ENCODE measurements at regions not wholly inside any gene's neighbourhood (a gene's known extent, or its start where the extent isn't known, plus 50 kb on each side); places are given as distances from the start of the nearest gene placed in this dataset.
"Not testable (repeated sequence)": the region's sequence is repeated elsewhere in the genome, so short reads cannot be mapped to it uniquely, and the experiment has no call there.

DNA sequence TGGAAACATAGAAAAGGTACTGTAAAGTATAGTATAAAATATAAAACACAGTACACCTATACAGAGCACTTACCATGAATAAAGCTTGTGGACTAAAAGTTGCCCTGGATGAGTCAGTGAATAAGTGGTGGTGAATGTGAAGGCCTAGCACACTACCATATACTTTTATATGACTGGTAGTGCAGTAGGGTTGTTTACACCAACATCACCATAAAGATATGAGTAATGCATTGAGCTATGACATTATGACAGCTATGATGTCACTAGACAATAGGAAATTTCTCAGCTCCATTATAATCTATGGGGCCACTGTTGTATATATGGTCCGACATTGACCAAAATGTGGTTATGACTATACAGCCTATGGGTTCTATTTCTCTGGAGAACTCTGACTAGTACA is 291.8 kb upstream of the ACTBL2 start:
- DNase-seq: no peak

DNA sequence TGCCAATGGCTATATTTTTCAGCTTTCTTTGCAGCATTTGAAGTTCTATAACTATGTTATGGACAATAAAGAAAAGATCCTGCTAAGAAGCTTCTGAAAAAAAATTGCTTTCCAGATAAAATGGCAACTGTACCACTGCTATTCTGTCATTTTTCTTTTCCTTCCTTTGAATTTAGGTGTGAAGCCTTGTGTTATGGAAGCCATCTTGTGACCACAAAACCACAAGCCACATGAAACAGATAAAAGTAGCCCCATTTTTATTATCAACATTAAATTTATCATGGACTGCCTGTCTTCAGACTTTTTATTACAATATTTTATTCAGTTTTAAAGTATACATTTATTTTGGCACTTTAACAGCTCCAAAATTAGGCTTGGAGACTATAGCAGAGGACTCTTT is 289.9 kb upstream of the ACTBL2 start:
- no peak for DNase-seq

DNA sequence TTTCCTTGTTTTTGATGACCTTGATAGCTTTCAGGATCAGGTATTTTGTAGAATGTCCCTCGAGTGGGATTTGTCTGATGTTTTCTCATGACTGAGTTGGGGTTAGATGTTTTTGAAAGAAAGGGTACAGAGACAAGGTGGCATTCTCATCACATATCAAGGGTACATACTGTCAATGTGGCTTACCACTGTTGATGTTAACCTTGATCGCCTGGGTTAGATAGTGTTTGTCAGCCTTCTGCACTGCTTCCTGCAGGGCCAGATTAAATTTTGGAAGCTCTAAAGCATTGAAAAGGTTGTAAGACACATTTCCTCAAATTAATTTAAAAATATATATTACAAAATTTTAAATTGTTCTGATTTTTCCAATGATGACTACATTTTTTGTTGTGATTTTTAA is 287.4 kb upstream of the ACTBL2 start:
- DNase-seq: no peak

DNA sequence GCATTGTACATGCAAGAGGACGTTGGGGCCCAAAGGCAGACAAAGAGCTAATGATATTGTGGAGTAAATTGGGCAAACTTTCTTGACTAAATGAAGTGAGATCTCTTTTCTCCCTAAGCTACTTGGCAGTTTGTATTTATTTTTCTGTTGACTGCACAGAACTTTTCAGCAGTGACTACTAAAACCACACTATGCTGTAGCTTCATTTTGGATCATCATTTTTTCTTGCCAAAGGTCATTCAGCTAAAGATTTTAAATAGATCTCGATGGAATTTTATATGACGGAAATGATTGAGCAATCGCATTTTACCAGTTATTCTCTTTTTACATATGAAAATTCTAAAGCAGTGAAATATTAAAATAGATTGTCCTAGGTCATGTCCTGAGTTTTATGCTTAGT is 286.1 kb upstream of the ACTBL2 start:
- DNase-seq: no peak

DNA sequence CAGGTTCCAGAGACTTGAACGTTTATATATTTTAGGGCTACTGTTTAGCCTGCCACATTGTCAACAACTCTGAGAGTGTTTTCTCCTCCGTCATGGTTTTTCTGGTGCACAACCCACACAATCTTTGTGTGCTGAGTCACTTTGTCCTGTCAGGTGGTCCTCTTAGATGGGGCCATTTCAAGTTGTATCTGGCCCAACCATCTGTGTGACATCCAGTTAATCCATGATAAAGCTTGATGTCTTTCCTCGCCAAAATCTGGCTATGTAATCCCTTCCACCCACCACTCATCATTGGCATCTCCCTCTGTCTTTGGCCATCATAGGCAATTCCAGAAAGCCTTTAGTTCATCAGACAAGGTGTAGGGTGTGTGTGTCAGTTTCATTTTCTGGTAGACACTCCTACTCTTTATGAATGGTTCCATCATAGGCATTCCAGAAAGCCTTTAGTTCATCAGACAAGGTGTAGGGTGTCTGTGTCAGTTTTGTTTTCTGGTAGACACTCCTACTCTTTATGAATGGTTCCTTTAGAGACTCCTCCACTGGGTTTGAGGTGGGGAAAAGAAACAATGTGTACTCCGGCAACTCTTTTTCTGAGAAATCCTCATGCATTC is 282.0 kb upstream of the ACTBL2 start:
- DNase-seq: no peak

DNA sequence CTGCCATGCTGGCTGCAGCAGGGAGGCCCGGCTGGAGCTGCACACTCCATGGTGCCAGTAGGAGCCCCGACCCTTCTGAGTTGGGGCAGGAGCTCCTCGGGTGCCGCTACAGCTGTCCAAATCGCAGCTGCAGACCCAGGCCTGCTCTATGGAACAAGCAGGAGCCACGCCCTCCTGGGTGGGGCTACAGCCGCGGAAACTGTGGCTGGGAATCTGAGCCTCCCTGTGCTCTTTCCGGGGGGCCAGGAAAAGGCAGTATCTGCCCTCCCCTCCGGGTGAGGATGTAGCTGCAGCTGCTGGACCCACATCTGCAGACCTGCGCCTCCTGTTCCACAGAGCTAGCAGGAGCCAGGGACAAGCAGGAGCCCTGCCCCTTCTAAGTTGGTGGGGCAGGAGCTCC is 278.9 kb upstream of the ACTBL2 start:
- no peak for DNase-seq

DNA sequence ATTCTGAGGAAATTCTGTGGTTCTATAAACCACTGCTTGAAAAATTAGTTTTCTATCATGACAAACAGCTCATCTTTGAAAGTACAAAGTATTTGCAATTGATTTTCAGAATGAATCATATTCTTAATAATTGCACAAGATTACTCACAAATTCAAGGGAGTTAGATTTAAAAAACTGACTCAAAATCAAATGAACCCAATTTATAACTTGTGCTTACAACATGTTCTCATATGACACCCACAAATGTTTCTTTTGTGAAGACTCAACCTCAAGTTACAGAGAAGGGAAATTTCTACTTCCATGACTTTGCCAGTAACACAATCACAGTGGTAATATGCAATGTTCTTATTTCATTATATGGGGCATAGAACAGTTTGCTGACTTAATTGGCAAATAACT is 272.0 kb upstream of the ACTBL2 start:
- no peak for DNase-seq

DNA sequence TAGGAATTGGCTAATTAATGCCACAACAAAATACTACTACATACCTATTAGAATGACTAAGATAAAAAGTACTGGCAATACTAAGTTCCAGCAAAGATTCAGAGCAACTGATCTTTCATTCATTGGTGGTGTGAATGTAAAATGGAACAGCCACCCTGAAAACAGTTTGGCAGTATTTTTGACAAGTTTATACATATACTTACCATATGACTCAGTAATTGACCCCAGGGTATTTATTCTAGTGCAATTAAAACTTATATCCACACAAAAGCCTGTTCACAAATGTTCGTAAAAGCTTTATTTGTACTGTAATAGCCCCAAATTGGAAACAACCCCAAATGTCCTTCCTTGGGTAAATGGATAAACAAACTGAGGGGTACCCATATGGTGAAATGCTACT is 270.8 kb upstream of the ACTBL2 start:
- no peak for DNase-seq

DNA sequence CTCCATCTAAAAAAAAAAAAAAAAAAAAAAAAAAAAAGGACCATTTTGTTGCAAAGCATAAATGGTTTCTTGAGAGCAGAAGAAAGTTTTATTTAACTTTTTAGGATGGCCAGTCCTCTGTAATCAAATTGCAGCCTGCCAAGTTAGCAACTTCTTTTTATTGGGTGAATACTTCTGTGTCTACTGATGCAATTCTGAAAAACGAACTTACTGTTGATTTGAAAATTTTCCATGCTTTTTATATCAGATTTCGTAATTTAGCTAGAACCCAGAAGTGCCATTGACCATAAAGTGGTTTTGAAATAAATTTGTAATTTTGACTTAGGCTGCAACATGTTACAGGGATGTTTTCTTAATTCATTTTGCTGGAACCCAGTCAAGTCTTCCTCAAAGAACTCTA is 269.1 kb upstream of the ACTBL2 start:
- no peak for DNase-seq

DNA sequence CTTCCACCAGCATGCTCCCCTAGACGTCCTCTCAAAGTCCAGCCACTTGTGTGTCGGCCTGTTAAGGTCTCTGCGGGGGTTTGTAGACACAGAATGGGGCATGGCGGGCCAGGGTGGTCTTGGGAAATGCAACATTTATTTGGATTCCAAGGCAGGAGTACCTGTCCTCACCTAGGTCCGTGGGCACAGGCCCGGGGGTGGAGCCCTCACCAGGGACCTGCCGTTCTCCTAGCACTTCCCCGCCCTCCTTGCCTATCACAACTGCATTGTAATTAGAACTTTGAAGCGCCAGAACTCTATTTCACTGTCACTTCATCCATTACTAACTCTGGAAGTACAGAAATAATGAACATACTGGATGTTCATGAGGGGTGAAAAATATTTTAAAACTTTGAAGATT is 268.3 kb upstream of the ACTBL2 start:
- no peak for DNase-seq

DNA sequence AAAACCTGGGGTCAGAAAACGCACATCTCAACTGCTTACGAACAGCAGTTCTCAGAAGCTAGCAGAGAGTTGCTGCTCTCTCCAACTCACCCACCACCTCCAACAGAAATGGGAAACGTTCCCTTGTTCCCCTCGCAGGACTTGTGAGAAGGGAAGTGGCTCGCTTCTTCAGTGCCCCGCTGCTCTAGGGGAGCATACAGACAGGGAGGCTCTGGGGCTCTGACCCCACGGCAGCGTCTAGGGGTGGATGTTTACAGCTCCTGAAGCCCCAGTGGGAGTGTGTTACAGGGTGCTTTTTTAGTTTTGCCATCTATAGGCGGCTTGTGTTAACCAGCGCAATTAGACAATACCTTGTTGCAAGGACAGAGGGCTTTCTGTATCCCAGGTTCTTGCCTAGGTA is 267.7 kb upstream of the ACTBL2 start:
- DNase-seq: no peak

DNA sequence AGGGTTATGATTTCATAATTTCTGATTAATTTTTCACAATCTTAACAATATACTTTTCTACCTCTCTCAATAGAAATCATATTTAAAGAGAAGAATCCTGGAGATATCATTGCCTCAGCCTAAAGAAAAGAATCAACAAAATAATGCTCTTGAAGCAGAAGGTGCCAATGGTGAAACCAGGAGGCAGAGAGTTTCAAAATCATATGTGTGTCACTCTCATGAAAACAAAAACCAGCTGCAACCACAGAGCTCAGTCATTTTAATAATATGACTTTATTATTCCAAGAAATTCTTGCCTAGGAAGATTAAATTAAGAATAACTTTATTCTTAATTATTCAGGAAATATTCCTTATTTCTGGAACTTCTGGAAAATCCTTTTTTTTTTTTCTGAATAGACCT is 266.8 kb upstream of the ACTBL2 start:
- DNase-seq: no peak

DNA sequence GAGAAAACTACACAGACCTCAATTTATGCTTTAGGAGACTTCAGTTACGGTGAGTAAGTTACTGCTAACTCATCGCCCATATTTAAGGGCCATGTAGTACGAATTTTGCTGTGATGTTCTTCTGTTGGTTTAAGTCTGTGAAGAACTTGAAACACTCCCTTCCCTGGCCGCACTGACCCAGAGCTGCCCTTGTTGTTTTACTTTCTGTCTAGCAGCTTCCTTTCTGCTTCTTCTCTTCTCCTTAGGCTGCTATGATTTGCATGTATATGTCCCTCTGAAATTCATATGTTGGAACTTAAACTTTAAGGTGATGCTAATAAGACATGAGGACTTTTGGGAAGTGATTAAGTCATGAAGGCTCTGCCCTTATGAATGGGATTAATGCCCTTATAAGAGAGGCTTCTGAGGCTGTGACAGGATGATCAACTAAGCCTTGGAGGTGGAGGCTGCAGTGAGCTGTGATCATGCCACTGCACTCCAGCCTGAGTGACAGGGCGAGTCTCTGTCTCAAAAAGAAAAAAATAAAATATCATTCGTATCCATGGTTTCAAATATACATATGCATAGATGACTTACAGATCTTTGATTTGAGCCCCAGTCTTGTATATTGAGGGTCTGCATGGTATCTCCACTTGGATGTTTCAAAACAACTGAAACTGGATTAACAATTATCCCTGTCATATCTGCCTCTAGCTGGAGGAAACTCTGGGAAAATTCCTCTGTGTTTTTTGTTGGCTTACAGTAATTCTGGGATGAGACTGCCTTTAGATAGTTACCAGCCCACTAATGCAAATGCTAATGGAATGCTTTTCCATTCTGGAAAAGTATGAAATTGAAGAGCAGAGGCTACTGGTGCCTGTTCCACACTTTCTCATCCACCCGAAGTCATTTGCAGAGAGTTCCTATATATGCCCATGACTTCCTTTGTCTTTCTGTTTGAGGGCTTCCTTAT is 263.4 kb upstream of the ACTBL2 start:
- DNase-seq: no peak

DNA sequence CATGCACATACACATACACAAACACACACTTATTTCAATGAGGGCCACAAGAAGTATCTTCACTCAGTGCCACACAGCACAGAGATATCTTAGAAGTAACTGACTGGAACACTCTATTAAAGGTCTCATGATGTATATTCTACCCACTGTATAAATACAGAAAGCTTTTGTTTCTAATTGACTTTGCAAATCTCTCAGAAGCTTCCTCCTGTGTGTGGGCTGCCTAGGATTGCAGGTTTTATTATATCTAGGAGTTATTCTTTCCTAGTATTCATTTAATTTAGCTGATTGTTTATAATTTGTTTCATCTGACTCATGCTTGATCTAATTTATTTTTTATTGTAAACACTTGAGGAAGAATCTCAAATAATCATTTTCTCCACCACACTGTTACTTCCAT is 262.4 kb upstream of the ACTBL2 start:
- DNase-seq: no peak

DNA sequence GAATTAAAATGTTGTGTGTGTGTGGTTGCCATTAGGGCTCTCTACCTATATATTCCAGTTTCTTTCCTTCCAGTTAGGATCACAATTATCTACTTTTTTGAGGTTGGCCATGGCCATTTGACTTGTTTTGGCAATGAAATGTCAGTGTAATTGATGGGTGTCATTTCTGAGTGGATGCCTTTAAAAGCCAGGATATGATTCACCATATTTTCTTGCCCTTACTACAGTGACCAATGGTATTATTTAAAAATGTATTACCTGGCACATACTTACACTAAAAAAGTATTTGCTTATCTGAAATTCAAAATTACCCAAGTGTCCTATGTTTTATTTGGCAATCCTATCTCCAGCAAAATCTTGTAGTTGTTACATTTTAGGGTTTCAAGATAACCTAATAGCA is 258.7 kb upstream of the ACTBL2 start:
- DNase-seq: no peak

DNA sequence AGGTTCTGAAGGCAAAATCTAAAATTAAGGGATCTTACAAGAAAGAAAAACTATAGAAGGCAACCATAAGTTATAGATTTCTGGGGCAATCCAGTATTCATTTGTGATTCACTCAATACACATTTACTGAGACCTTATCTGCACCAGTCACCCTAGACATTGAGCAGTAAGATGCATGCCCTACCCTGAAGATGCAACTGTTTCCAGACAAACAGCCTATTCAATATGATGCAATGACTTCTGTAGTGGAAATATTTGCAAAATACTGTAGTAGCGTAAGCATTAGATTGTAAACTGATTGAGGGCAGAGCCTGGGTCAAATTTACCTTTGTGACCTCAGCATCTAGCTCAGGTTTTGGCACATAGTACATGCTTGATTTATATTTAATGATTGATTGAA is 256.2 kb upstream of the ACTBL2 start:
- no peak for DNase-seq

DNA sequence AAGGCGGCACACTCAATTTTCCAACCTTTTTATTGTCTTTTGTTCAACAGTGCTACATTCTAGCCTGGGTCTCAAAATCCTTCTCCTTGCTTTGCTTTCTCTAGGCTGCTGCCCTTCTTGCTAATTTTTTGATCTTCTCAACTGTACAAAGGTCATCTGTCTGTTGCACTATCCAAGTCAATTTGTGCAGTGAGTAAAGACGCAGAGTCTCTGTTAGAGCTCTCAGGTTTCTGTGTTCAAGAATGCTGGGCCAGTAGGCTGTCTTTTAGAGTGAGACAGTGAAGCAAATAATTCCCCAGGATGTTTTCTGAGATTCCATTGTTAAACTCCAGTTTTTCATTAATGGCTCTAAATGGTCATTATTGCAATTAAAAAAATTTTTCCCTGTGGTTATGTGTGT is 255.7 kb upstream of the ACTBL2 start:
- no peak for DNase-seq

DNA sequence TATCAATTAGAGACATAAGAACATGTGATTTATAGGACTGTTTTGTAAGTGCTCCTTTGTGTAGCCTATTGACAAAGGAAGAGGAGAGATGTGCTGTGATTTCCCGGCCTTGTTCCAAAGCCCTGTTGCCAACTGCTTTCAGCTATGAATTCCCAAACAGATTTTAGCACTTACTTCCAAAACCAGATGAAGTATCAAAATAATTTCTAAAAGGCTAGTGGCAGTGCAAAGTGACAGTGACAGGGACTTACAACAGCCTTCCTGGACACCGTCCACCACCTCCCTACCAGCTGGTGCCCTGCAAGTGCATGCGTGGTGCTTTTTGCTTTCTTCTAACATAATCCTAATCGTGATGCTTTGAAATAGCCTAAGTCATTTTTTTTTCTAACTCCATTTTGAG is 254.1 kb upstream of the ACTBL2 start:
- no peak for DNase-seq

DNA sequence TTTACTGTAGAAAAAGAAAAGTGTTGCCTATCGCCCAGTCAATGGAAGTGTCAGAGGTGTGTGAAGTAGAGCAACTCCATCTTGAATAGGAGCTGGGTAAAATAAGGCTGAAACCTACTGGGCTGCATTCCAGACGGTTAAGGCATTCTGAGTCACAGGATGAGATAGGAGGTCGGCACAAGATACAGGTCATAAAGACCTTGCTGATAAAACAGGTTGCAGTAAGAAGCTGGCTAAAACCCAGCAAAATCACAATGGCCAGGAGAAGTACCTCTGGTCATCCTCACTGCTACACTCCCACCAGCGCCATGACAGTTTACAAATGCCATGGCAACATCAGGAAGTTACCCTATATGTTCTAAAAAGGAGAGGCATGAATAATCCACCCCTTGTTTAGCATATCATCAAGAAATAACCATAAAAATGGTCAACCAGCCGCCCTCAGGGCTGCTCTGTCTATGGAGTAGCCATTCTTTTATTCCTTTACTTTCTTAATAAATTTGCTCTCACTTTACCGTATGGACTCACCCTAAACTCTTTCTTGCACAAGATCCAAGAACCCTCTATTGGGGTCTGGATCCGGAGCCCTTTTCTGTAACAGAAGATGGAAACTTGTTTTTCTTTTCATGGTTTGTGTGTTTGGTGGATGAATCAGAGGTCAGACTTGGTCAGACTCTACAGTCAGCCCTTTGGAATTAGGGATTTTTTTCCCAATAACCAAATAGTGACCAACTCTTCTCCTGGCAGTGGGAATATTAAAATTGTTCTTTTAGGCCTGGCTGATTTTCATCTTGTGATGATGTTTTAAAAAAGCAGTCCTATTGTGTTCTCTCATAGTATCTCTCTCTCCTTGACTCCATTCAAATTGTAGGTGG is 252.9 kb upstream of the ACTBL2 start:
- not testable (repeated sequence) for DNase-seq

DNA sequence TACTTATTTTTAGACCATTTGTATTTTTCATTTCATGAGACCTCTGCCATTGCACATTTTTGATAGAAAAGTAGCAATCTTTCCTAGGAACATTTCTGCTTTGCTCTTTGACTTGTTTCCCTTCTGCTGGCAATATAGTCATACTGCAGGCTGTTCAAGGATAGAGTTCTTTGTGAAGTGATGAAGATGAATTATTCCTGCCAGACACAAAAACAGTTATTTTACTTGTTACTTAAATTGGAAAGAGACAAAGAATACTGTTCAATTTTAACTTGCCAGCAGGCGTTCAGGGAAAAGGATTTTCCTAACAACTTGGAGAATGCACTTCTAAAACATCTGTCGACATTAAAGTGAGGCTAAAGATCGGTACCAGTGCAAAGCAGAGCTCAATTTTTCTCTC is 251.7 kb upstream of the ACTBL2 start:
- DNase-seq: no peak

DNA sequence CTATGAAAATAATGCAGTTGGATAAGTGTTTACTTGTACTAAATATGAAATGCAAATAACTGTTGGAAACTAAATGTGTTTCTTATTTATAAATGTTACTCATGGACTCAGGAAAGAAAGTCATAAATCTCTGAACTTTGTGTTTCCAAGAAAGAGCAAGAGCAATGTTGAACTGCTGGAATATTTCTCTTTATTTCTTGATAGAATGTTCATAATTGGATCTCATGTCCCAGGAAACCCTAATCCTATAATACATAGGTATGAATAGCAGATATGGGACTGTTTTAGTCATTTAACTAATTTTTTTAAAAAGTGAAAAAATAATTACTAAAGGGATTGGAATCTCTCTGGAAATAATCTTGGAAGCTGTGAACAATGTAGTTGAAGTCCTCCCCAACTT is 245.0 kb upstream of the ACTBL2 start:
- no peak for DNase-seq

DNA sequence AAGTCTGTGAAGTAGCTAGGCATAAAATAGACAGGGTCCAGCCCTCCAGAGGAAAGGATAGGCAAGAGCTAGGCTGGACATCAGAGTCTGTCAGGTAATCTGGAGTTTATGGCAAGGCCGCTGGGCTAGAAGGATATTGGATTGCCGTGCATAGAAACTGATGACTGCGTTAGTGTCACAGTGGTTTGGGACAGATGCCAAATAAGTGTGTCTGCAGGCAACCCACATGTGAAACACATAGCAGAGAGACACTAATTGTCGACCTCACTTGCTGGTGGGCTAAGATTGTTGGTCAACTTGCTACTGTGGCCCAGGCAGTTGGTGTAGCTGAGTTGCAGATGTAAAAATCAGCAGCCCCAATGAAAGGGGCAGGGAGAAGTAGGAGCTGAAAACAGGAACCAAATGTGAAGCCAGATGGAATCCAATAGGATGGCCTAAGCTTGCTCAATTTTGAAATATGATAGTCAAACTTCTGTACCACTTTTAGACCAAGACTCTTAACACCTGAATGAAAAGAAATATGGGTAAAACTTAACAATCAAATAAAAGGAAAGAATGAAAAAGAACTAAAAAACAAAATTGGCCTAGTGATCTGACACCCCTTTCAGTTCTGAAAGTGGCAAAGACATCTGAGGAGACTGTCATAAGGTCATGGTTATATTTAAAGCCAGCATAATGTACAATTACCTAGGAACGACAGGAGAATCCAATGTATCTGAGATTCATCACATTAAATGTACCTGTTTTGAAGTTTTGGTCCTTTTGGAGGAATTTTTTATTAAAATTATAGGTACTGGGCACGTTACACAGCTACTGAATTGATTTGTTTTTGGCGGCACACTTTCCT is 243.3 kb upstream of the ACTBL2 start:
- DNase-seq: no peak

DNA sequence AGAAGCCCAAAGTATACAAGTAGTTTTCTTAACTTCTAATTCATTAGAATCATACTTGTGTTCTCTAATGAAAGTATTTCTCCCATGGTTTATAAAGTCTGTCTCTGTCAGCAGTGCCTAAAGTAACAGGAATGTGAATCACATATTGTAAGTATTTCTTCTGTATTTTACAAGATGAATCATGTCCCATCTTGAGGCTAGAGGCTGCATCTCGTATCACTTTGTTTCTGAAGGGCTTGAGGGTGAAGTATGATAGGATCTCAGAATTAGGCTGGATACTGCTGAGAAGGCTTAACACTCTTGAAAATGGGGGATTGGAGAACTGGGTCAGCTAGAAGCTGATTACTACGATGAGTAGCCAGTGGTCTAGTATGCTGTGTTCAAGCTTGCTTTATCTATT is 242.2 kb upstream of the ACTBL2 start:
- no peak for DNase-seq

All from NCI-H1436 treated with DMSO at 0.1 percent for 48 hours (cell line).